ENCODE measurements at regions not wholly inside any gene's neighbourhood (a gene's known extent, or its start where the extent isn't known, plus 50 kb on each side); places are given as distances from the start of the nearest gene placed in this dataset.

DNA sequence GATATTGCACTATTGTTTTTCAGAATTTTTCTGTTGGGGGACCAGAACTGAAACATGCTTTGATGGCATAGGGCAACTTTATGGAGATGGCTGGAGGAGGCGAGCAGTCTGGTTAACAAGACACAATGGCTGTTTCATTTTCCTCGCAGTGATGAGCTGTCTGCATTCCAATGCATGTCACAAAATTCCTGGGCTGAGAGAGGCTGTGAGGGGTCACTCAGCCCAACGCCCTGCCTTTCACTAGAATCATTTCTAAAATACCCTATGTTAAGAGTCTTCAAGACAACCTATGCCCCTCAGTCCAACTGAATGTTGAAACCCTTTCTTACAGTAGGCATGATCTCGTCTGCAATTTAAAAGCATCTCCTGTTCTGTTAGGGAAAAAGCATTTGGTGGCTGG is 1090.0 kb downstream of the BCL11A start:
- no peak for TF ChIP-seq EZH2 (IDR thresholded peaks at IDR 0.05; ENCODE audit: low read depth)
- TF ChIP-seq, protein P1, sequence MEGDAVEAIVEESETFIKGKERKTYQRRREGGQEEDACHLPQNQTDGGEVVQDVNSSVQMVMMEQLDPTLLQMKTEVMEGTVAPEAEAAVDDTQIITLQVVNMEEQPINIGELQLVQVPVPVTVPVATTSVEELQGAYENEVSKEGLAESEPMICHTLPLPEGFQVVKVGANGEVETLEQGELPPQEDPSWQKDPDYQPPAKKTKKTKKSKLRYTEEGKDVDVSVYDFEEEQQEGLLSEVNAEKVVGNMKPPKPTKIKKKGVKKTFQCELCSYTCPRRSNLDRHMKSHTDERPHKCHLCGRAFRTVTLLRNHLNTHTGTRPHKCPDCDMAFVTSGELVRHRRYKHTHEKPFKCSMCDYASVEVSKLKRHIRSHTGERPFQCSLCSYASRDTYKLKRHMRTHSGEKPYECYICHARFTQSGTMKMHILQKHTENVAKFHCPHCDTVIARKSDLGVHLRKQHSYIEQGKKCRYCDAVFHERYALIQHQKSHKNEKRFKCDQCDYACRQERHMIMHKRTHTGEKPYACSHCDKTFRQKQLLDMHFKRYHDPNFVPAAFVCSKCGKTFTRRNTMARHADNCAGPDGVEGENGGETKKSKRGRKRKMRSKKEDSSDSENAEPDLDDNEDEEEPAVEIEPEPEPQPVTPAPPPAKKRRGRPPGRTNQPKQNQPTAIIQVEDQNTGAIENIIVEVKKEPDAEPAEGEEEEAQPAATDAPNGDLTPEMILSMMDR (conservative IDR thresholded peaks at IDR 0.05), result no peak

All from PC-9 (cell line).